Progenitor cell of endocrine pancreas (in vitro differentiated cells): ENCODE measurements at regions not wholly inside any gene's neighbourhood (a gene's known extent, or its start where the extent isn't known, plus 50 kb on each side); places are given as distances from the start of the nearest gene placed in this dataset.

ENCODE experiments used
- DNase-seq: peaks from one replicate; pipeline ENCODE4 v3.0.0; 2021; ENCODE audit warnings: low spot score; ENCODE audit not compliant: unreplicated experiment
- H3K27ac Mint-ChIP-seq: 2 replicates; pipeline ENCODE4 v1.8.0; 2021; ENCODE audit warnings: mild to moderate bottlenecking, moderate library complexity, mixed read lengths
- H3K27me3 Mint-ChIP-seq: 2 replicates; pipeline ENCODE4 v1.8.0; 2021; ENCODE audit warnings: mixed read lengths
- H3K36me3 Mint-ChIP-seq: 2 replicates; pipeline ENCODE4 v1.8.0; 2022; ENCODE audit warnings: mixed read lengths; ENCODE audit not compliant: insufficient read depth
- H3K4me1 Mint-ChIP-seq: 2 replicates; pipeline ENCODE4 v1.8.0; 2021; ENCODE audit warnings: low read depth, mixed read lengths
- H3K4me3 Mint-ChIP-seq: 2 replicates; pipeline ENCODE4 v1.8.0; 2021; ENCODE audit warnings: low read depth, mild to moderate bottlenecking, moderate library complexity, mixed read lengths
- H3K9me3 Mint-ChIP-seq: 2 replicates; pipeline ENCODE4 v1.8.0; 2021; ENCODE audit warnings: low read depth, mixed read lengths
- TF ChIP-seq, protein P1 (sequence below): fragments of 200-600 bp; sonication (generic); IDR thresholded peaks from one replicate; pipeline ENCODE4 v1.5.0; 2021; ENCODE audit warnings: antibody characterized with exemption, mild to moderate bottlenecking; ENCODE audit not compliant: unreplicated experiment

DNA sequence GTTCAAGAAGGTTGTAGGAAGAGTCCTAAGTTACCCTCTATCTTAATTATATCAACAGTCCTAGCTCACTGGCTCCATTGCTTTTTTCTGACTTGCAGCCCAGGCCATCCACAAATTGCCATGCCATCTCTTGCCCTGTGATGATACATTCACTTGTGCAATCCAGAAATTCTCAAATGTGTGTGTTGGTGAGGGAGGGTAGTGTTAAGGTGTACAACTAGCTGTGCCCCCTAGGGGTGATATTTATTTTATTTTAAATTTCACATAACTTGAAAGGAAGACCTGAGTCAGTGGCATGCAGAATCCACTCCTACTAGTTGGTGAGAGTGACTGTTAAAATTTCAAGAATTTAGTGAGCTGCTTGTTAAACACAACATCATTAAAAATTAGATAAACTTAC, 156.1 kb upstream of the ANKRD28 start:
- DNase-seq, result no peak
- Mint-ChIP-seq H3K4me3 (no peak overlapping the region), H3K4me1 (peaks cover 5% of the 10 kb centered on the region), H3K9me3 (peaks cover 4% of the 10 kb centered on the region), H3K36me3 (peaks cover 4% of the 10 kb centered on the region), H3K27ac (no peak overlapping the region), H3K27me3 (no peaks in the 10 kb centered on the region)
- TF ChIP-seq, protein P1, sequence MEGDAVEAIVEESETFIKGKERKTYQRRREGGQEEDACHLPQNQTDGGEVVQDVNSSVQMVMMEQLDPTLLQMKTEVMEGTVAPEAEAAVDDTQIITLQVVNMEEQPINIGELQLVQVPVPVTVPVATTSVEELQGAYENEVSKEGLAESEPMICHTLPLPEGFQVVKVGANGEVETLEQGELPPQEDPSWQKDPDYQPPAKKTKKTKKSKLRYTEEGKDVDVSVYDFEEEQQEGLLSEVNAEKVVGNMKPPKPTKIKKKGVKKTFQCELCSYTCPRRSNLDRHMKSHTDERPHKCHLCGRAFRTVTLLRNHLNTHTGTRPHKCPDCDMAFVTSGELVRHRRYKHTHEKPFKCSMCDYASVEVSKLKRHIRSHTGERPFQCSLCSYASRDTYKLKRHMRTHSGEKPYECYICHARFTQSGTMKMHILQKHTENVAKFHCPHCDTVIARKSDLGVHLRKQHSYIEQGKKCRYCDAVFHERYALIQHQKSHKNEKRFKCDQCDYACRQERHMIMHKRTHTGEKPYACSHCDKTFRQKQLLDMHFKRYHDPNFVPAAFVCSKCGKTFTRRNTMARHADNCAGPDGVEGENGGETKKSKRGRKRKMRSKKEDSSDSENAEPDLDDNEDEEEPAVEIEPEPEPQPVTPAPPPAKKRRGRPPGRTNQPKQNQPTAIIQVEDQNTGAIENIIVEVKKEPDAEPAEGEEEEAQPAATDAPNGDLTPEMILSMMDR, result peak; percentile 12

DNA sequence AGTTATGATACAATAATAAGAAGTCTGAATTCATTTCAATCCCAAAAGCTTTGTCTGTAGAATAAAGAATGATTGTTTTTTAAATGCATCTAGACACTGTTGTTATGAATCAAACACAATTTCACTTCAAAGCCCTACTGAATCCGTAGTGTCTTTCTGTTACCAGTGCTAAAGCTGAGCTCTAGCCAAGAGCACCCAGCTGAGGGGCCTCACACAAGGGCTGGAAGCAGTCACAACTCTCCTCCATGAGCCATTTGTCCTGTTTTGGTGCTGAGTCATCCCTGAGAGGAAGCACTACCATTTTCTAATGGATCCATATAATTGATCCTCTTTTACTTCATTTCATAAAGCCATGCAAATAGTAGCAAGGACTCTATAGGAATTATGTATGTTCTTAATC, 158.2 kb upstream of the ANKRD28 start:
- no peak for DNase-seq
- no peak overlapping the region for H3K27ac Mint-ChIP-seq
- TF ChIP-seq, protein P1, result no peak
- no peak overlapping the region for H3K4me3 Mint-ChIP-seq
- H3K36me3 Mint-ChIP-seq, result peaks cover 2% of the 10 kb centered on the region
- no peaks in the 10 kb centered on the region for H3K27me3 Mint-ChIP-seq
- H3K4me1 Mint-ChIP-seq, result peaks cover 5% of the 10 kb centered on the region
- peaks cover 4% of the 10 kb centered on the region for H3K9me3 Mint-ChIP-seq

DNA sequence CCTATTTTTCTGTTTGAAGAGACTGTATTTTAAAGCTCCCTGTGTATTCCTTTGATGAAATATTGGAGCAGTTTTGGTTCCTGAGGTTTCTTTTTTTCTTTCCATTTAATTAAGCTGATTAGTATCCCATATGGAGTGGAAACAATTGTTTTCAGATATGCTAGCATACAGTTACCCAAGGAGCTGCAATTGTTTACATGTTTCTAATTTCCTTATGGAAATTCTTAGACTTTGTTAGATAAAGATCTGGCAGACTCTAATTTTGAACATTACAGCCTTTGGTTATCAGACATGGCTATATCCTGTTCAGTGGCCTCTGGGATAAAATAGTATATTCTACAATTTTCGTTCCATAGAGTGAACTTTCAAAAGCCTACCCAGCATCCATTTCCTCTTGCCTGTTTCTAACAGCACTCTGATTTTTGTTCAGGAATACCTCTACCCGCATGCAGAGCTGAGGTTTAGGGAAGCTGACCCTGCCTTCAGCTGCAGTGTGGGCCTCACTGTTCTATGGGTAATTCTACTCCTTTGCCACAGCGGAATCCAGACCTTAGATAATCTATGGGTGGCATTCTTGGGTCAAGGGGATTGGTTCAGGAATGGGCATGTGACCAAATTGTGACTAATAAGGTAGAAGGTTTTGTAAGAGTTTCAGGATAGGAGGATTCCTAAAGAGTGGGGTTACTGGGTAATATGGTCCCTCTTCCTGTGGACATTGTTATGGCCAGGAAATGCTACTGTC, 161.1 kb upstream of the ANKRD28 start:
- peaks cover 2% of the 10 kb centered on the region for H3K36me3 Mint-ChIP-seq

DNA sequence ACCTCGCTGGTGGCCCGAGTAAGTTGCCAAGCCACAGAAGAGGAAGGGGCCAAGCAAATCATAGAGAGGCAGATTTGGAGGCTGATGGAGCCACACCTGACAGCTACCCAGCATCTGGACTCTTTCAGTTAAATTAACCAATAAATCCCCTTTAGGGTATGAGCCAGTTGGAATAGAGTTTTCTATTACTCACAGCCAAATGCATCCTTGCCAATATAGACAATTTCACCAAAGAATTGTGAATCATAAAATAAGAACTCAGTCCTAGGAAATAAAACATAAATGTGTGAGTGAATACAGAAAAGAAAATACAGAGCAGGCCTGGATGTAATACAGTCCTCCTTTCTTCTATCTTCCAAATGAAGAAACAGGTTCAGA, 161.6 kb upstream of the ANKRD28 start:
- no peaks in the 10 kb centered on the region for H3K4me1 Mint-ChIP-seq
- peaks cover 2% of the 10 kb centered on the region for H3K36me3 Mint-ChIP-seq
- no peak for DNase-seq
- no peak overlapping the region for H3K27ac Mint-ChIP-seq
- H3K4me3 Mint-ChIP-seq, result no peak overlapping the region
- H3K27me3 Mint-ChIP-seq, result no peaks in the 10 kb centered on the region
- TF ChIP-seq, protein P1, result no peak
- peaks cover 12% of the 10 kb centered on the region for H3K9me3 Mint-ChIP-seq

More for the DNA sequence above, 161.1 kb upstream of the ANKRD28 start:
- Mint-ChIP-seq H3K9me3 (peaks cover 12% of the 10 kb centered on the region), H3K27ac (no peak overlapping the region), H3K27me3 (no peaks in the 10 kb centered on the region), H3K4me1 (no peaks in the 10 kb centered on the region), H3K4me3 (no peak overlapping the region)
- no peak for DNase-seq
- TF ChIP-seq, protein P1, result no peak

DNA sequence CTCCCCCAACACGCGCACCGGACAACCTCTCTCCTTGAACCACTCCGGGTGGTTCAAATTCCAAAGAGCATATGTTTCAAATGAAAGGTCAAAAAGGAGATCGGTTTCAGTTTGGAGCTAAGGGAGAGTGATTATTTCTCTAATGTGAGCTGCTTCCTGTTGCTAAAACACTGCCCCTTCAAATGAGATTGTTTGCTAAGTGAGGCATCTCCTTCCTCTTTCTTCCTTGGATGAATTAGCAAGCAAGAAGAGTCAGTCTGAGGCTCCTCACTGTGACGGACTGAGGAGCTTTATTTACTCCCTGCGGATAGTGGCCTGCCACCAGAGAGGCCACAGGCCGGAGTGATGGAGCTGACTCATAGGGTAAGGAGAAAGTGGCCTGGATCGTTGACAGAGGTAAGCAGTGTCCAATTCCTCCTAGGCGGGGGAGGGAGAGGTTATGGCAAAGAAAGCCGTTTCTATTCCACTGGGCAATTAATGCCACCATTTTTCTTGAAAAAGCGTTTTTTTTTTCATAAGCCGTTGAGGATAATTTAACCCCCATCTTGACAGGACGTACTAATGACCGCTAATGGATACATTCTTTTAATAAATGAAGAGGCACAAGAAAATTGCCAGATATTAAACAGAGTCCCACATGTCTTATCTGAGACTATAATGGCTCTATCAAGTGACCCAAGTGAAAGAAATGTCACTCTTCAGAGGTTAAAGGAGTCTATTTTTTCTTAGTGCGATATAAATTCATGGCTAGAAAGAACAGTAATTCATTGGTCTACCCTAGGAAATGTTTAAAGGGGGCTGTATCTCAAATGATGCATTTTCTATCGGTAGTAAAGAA, 167.0 kb upstream of the ANKRD28 start:
- H3K9me3 Mint-ChIP-seq, result peaks cover 12% of the 10 kb centered on the region
- H3K4me3 Mint-ChIP-seq, result no peak overlapping the region
- H3K27me3 Mint-ChIP-seq, result no peaks in the 10 kb centered on the region
- peaks cover 2% of the 10 kb centered on the region for H3K36me3 Mint-ChIP-seq
- H3K4me1 Mint-ChIP-seq, result peaks cover 9% of the 10 kb centered on the region
- TF ChIP-seq, protein P1, result no peak
- H3K27ac Mint-ChIP-seq, result no peak overlapping the region
- DNase-seq, result no peak
